ENCODE measurements at regions not wholly inside any gene's neighbourhood (a gene's known extent, or its start where the extent isn't known, plus 50 kb on each side); places are given as distances from the start of the nearest gene placed in this dataset.

DNA sequence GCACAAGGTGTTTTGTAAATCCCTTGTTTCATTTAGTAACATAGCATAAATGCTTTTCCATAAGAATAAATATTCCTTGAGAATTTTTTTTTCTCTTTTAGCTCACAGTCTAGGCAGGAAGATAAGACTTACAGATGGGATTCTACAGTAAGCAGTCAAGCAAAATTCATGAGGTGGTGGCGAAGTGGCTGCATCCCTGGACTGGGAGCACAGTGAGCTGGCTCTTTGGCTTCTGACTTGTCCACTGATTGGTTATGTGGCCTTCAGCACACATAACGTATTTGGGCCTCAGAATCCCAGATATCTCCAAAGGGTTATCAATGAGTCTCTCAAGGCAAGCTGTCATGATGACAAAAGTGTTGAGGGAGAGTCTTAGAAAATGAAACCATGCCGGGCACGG lies 99.8 kb downstream of the EBNA1BP2 start:
- ATAC-seq (replicated peaks), result no peak
- Mint-ChIP-seq H3K27ac (no peak overlapping the region), H3K4me3 (no peak overlapping the region)

DNA sequence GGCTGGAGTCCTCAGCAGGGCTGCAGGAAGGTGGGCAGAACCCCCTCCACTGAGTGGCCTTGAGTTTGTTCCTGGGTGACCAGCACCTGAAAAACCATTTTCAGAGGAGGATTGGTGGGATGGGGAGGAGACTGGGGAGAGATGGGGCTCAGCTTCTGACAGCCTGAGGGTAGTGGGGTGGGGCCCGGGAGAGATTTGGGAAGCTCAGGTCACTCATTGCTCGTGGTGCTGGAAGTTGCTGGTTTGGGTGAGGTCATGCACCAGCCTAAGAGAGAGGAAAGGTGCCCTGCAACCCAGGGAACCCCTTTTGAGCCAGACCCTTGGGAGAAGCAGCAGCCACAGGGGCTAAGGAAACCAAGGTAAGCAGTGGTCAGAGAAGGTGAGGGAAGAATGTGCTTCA lies 100.8 kb downstream of the EBNA1BP2 start:
- H3K36me3 Mint-ChIP-seq (ENCODE audit: insufficient read depth), result no peaks in the 10 kb centered on the region
- H3K27me3 Mint-ChIP-seq, result no peaks in the 10 kb centered on the region
- peaks cover 3 to 4% of the 10 kb centered on the region in 2 donors for H3K4me1 Mint-ChIP-seq (ENCODE audit: low read depth in 2 of 2)
- no peaks in the 10 kb centered on the region for H3K9me3 Mint-ChIP-seq
- no peak overlapping the region for H3K4me3 Mint-ChIP-seq
- DNase-seq (no peak), ATAC-seq (replicated peaks) (no peak)
- peak overlapping the region in 1 of 2 donors; percentile 2 for H3K27ac Mint-ChIP-seq

More for the DNA sequence above, 99.8 kb downstream of the EBNA1BP2 start:
- DNase-seq, result no peak
- Mint-ChIP-seq H3K36me3 (ENCODE audit: insufficient read depth) (no peaks in the 10 kb centered on the region), H3K9me3 (no peaks in the 10 kb centered on the region), H3K27me3 (no peaks in the 10 kb centered on the region), H3K4me1 (ENCODE audit: low read depth in 2 of 2) (peaks cover 3 to 4% of the 10 kb centered on the region in 2 donors)

DNA sequence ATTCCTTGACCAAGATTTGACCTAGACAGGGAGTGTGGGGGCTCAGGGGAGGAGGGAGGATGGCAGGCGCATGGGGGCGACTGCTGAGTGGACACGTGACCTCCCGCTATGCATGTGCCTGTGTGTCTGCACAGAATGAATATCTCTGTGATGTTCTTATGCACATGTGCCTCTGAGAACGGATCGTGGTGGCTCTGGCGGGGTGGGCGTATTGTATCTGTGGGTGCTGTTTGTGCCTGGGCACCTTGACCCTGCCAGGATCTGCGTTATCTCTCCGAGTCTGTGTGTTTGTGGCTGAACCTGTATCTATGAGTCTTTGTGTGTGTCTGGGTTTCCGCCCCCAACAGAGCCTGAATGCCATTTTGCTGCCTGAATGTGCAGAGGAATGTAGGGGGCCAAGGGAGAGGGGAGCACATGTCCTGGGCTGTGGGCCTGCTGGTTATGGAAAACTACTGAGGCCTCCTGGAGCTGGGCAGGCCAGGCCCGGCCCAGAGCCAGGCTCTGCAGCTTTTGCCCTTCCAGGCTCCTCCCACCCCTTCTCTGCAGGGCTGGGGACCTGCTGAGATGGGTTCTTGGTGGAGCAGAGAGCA lies 102.5 kb downstream of the EBNA1BP2 start:
- Mint-ChIP-seq H3K9me3 (no peaks in the 10 kb centered on the region), H3K4me3 (no peak overlapping the region), H3K27me3 (no peaks in the 10 kb centered on the region), H3K36me3 (ENCODE audit: insufficient read depth) (no peaks in the 10 kb centered on the region), H3K4me1 (ENCODE audit: low read depth in 2 of 2) (peaks cover 3 to 4% of the 10 kb centered on the region in 2 donors), H3K27ac (no peak overlapping the region)
- no peak for ATAC-seq (replicated peaks)
- no peak for DNase-seq

DNA sequence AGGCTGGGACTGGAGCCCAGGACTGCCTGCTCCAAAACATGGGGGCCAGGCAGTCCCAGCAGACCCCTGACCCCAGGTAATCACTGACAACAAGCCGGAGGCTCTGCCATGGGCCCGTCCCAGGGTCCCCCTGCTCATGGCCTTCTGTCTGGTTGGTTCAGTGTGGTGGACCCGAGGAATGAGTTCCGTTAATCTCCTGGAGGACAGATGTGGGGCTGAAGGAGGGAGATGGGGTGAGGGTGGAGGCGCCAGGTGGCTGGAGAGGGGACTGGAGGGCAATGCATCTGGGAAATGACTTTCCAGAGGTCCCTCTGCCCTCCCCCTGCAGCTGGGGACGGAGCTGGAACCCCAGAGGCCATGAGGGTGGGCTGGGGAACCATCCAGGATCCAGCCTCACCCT lies 103.2 kb downstream of the EBNA1BP2 start:
- peaks cover 3 to 4% of the 10 kb centered on the region in 2 donors for H3K4me1 Mint-ChIP-seq (ENCODE audit: low read depth in 2 of 2)
- H3K36me3 Mint-ChIP-seq (ENCODE audit: insufficient read depth), result no peaks in the 10 kb centered on the region
- DNase-seq, result no peak

GRCh38 chr1:43067977-43068751 lies 103.9 kb downstream of the EBNA1BP2 start:
- Mint-ChIP-seq H3K4me1 (ENCODE audit: low read depth in 2 of 2) (no peaks in the 10 kb centered on the region), H3K27me3 (no peaks in the 10 kb centered on the region), H3K27ac (peak overlapping the region in 1 of 2 donors; percentile 35), H3K36me3 (ENCODE audit: insufficient read depth) (no peaks in the 10 kb centered on the region), H3K4me3 (peak overlapping the region; percentile 57 to 70), H3K9me3 (no peaks in the 10 kb centered on the region)
- DNase-seq, result no peak
- peak; percentile 46 for ATAC-seq (replicated peaks)

More for the DNA sequence above, 103.2 kb downstream of the EBNA1BP2 start:
- ATAC-seq (replicated peaks), result no peak
- Mint-ChIP-seq H3K9me3 (no peaks in the 10 kb centered on the region), H3K4me3 (peak overlapping the region; percentile 1 to 11), H3K27me3 (no peaks in the 10 kb centered on the region), H3K27ac (no peak overlapping the region)

DNA sequence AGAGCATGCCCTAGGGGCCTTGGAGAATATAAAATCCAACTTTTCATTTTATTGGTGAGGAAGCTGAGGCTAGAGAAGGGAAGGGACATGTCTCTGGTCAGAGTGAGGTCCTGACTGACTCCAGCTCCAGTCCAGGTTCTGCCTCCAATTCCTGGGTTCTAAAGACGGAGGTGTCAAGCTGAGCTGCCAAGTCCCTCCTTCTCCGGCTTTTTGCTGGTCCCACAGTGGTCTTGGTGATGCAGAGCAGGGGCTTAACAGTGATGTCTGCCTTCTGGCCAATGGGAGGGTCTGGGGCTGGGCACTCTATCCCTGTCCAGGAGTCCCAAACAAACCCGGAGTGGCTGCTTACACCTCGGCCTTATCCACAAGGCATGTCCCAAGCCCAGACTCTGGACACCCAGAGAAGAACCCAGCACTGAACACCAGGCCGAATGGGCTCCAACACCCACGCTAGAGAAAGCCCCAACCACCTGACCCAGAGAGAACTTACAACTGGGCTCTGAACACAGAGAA lies 104.8 kb downstream of the EBNA1BP2 start:
- Mint-ChIP-seq H3K9me3 (no peaks in the 10 kb centered on the region), H3K27me3 (no peaks in the 10 kb centered on the region), H3K4me1 (ENCODE audit: low read depth in 2 of 2) (peaks cover 4 to 5% of the 10 kb centered on the region in 2 donors), H3K36me3 (ENCODE audit: insufficient read depth) (no peaks in the 10 kb centered on the region), H3K27ac (no peak overlapping the region), H3K4me3 (peak overlapping the region; percentile 57 to 70)
- ATAC-seq (replicated peaks) (no peak), DNase-seq (no peak)

GRCh38 chr1:43066578-43066977 lies 105.5 kb downstream of the EBNA1BP2 start:
- Mint-ChIP-seq H3K4me3 (no peak overlapping the region), H3K36me3 (ENCODE audit: insufficient read depth) (no peaks in the 10 kb centered on the region)
- ATAC-seq (replicated peaks), result no peak

GRCh38 chr1:43065616-43066399 lies 106.3 kb downstream of the EBNA1BP2 start:
- DNase-seq (no peak), ATAC-seq (replicated peaks) (no peak)
- Mint-ChIP-seq H3K36me3 (ENCODE audit: insufficient read depth) (no peaks in the 10 kb centered on the region), H3K27ac (no peak overlapping the region), H3K4me1 (ENCODE audit: low read depth in 2 of 2) (peaks cover 5 to 6% of the 10 kb centered on the region in 2 donors), H3K9me3 (no peaks in the 10 kb centered on the region), H3K27me3 (no peaks in the 10 kb centered on the region), H3K4me3 (no peak overlapping the region)

More at GRCh38 chr1:43066578-43066977, 105.5 kb downstream of the EBNA1BP2 start:
- Mint-ChIP-seq H3K27me3 (no peaks in the 10 kb centered on the region), H3K4me1 (ENCODE audit: low read depth in 2 of 2) (peaks cover 5 to 6% of the 10 kb centered on the region in 2 donors), H3K27ac (no peak overlapping the region), H3K9me3 (no peaks in the 10 kb centered on the region)
- DNase-seq, result no peak

DNA sequence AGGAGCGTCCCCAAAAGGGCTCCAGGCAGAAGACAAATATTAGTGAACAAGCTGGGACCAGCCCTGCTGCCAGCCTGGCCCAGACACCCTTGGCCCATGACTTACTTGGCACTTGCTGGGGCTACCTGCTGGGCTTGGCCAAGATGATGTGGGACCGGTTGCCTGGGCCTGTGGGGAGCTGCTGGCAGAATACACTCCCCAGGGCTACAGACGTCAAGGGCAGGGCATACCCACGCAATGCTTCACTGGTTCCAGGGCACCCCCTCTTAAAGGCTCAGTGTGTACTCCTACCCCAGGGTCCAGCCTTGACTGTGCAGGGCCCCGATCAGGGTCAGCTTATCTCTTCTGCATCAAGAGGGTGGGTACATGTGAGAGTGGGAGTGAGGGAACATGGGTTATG lies 106.5 kb upstream of the SLC2A1 start:
- DNase-seq (no peak), ATAC-seq (replicated peaks) (no peak)
- peaks cover 5 to 6% of the 10 kb centered on the region in 2 donors for H3K4me1 Mint-ChIP-seq (ENCODE audit: low read depth in 2 of 2)
- H3K27me3 Mint-ChIP-seq, result peaks cover 0 to 4% of the 10 kb centered on the region in 2 donors
- H3K4me3 Mint-ChIP-seq, result no peak overlapping the region
- no peaks in the 10 kb centered on the region for H3K36me3 Mint-ChIP-seq (ENCODE audit: insufficient read depth)
- no peak overlapping the region for H3K27ac Mint-ChIP-seq
- H3K9me3 Mint-ChIP-seq, result no peaks in the 10 kb centered on the region

DNA sequence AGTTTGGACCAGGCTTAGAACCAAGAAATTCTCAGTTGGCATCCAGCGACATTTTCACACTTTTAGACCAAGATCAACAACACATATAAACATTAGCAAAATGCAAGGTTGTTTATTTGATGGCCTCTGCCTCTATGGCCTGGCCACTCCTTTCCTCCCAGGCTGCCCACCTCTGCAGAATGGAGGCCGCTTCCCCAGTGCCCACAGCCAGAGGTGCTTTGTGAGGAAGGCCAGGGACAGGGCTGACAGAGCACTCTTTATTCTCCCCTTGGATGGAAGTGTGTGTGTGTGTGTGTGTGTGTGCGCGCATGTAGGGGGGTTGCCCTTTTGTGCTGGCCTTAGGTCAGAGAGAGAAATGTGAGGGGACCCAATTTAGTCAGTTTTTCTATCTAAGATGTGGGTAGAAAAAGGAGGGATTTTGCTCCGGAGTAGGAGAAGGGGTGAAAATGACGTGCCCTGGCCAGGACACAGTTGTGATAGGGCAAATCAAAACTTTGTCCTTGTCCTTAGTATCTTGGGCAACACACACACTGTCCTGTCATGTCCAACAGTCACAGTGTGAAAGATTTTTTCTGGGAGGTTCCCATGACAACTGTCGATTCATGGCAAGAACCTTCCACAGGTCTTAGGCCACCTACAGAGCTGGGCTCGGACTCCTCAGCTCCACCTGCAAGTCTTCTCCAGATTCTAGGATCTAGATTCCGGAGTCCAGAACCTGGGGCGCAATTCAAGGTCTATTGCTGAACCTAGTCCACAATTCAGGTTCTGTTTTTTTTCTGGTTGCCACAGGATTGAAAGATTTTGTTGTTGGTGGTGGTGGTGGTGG lies 104.9 kb upstream of the SLC2A1 start:
- no peaks in the 10 kb centered on the region for H3K36me3 Mint-ChIP-seq (ENCODE audit: insufficient read depth)
- H3K4me1 Mint-ChIP-seq (ENCODE audit: low read depth in 2 of 2), result peaks cover 5 to 12% of the 10 kb centered on the region in 2 donors
- DNase-seq (no peak), ATAC-seq (replicated peaks) (no peak)
- H3K27me3 Mint-ChIP-seq, result peaks cover 6 to 15% of the 10 kb centered on the region in 2 donors
- H3K9me3 Mint-ChIP-seq, result no peaks in the 10 kb centered on the region
- H3K27ac Mint-ChIP-seq, result no peak overlapping the region
- H3K4me3 Mint-ChIP-seq, result no peak overlapping the region

DNA sequence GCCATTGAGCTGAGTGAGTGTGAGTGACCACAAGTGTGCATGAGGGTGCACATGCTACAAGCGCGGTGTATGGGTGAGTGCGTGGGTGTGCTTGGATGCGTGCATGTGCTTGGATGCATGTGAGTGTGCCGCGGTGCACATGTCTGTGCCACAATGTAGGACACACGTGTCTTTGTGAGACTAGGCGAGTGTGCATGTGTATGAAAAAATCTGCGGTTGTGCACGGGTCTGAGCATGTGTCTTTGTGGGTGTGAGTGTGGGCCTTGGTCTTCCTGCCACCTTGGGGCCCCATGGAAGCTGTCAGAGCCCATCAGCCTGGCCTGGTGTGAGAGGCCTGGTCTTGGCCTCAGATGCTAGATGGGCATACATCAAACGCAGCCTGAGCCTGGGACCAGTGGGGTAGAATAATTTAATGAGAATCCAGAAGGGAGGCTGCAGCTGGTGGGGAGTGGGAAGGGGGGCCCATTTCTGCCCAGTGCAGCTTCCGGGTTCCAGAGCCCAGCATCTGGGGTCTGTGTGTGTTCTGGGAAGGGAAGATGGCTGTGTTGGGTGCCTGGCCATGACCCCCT lies 103.9 kb upstream of the SLC2A1 start:
- Mint-ChIP-seq H3K4me3 (no peak overlapping the region), H3K27ac (peak overlapping the region in 1 of 2 donors; percentile 23), H3K4me1 (ENCODE audit: low read depth in 2 of 2) (peaks cover 11 to 21% of the 10 kb centered on the region in 2 donors), H3K36me3 (ENCODE audit: insufficient read depth) (no peaks in the 10 kb centered on the region), H3K27me3 (peaks cover 6 to 21% of the 10 kb centered on the region in 2 donors), H3K9me3 (no peaks in the 10 kb centered on the region)
- ATAC-seq (replicated peaks), result no peak
- no peak for DNase-seq

DNA sequence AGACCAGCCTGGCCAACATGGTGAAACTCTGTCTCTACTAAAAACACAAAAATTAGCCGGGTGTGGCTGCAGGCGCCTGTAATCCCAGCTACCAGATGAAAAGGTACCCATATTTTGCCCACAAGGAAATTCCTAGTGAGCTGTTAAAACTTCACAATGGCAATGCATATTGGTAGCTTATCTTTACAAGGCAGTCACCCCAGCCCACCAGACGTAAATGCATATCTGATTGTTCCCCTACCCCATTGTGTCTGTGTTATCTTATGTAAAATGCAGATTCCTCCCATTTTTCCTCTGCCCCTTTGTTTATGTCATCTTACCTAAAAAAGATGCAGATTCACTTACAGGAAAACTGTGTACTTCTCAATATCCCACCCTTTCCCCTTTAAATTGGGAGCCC lies 103.1 kb upstream of the SLC2A1 start:
- no peaks in the 10 kb centered on the region for H3K36me3 Mint-ChIP-seq (ENCODE audit: insufficient read depth)
- no peak overlapping the region for H3K4me3 Mint-ChIP-seq
- H3K4me1 Mint-ChIP-seq (ENCODE audit: low read depth in 2 of 2), result peaks cover 14 to 24% of the 10 kb centered on the region in 2 donors
- no peaks in the 10 kb centered on the region for H3K9me3 Mint-ChIP-seq
- no peak overlapping the region for H3K27ac Mint-ChIP-seq
- DNase-seq (no peak), ATAC-seq (replicated peaks) (no peak)
- peaks cover 6 to 21% of the 10 kb centered on the region in 2 donors for H3K27me3 Mint-ChIP-seq
